Activated T-helper 17 cell treated with anti-CD3 and anti-CD28 coated beads, Interleukin-2, amount 50 U/mL, for 72 hours (primary cell): ENCODE measurements at regions not wholly inside any gene's neighbourhood (a gene's known extent, or its start where the extent isn't known, plus 50 kb on each side); places are given as distances from the start of the nearest gene placed in this dataset.
"Not testable (repeated sequence)": the region's sequence is repeated elsewhere in the genome, so short reads cannot be mapped to it uniquely, and the experiment has no call there.

Source experiments
- ATAC-seq: fragments of 150-1000 bp; cut with Tn5 transposase; replicated peaks from 2 replicates; pipeline ENCODE4 v1.10.0; 2021; ENCODE audit warnings: mild to moderate bottlenecking, moderate library complexity
- H3K27ac Mint-ChIP-seq: one replicate; pipeline ENCODE4 v1.8.0; 2022; ENCODE audit warnings: mixed read lengths
- H3K27me3 Mint-ChIP-seq: one replicate; pipeline ENCODE4 v1.8.0; 2022; ENCODE audit warnings: mixed read lengths
- H3K36me3 Mint-ChIP-seq: one replicate; pipeline ENCODE4 v1.8.0; 2022; ENCODE audit warnings: low read depth, mild to moderate bottlenecking, mixed read lengths
- H3K4me1 Mint-ChIP-seq: one replicate; pipeline ENCODE4 v1.8.0; 2022; ENCODE audit warnings: mixed read lengths
- H3K4me3 Mint-ChIP-seq: one replicate; pipeline ENCODE4 v1.8.0; 2022; ENCODE audit warnings: mild to moderate bottlenecking, mixed read lengths
- H3K9me3 Mint-ChIP-seq: one replicate; pipeline ENCODE4 v1.8.0; 2022; ENCODE audit warnings: mixed read lengths

- Mint-ChIP-seq H3K4me1 (no peaks in the 10 kb centered on the region), H3K27ac (no peak overlapping the region), H3K36me3 (no peaks in the 10 kb centered on the region), H3K27me3 (no peaks in the 10 kb centered on the region), H3K4me3 (no peak overlapping the region), H3K9me3 (peaks cover 4% of the 10 kb centered on the region)
- ATAC-seq = no peak
These were observed 633.7 kb downstream of the MECOM start for GRCh38 chr3:169029674-169030285.

GRCh38 chr3:169028716-169029115 is 634.8 kb downstream of the MECOM start:
- Mint-ChIP-seq H3K27ac (no peak overlapping the region), H3K4me1 (no peaks in the 10 kb centered on the region), H3K27me3 (no peaks in the 10 kb centered on the region), H3K36me3 (no peaks in the 10 kb centered on the region), H3K4me3 (no peak overlapping the region), H3K9me3 (peaks cover 4% of the 10 kb centered on the region)
- ATAC-seq = no peak

GRCh38 chr3:169026543-169027182 is 636.8 kb downstream of the MECOM start:
- Mint-ChIP-seq H3K4me3 (no peak overlapping the region), H3K27ac (no peak overlapping the region), H3K4me1 (no peaks in the 10 kb centered on the region), H3K27me3 (no peaks in the 10 kb centered on the region), H3K9me3 (no peaks in the 10 kb centered on the region), H3K36me3 (no peaks in the 10 kb centered on the region)
- ATAC-seq = no peak

GRCh38 chr3:169022457-169022856 is 641.1 kb downstream of the MECOM start:
- Mint-ChIP-seq H3K4me1 (no peaks in the 10 kb centered on the region), H3K27me3 (no peaks in the 10 kb centered on the region), H3K27ac (no peak overlapping the region), H3K36me3 (no peaks in the 10 kb centered on the region), H3K4me3 (no peak overlapping the region), H3K9me3 (no peaks in the 10 kb centered on the region)
- no peak for ATAC-seq

- H3K9me3 Mint-ChIP-seq = no peaks in the 10 kb centered on the region
- no peaks in the 10 kb centered on the region for H3K27me3 Mint-ChIP-seq
- H3K36me3 Mint-ChIP-seq = no peaks in the 10 kb centered on the region
- no peak for ATAC-seq
- no peak overlapping the region for H3K27ac Mint-ChIP-seq
- H3K4me1 Mint-ChIP-seq = no peaks in the 10 kb centered on the region
- no peak overlapping the region for H3K4me3 Mint-ChIP-seq
These were observed 643.1 kb downstream of the MECOM start for GRCh38 chr3:169020371-169020770.

- ATAC-seq = no peak
- H3K27me3 Mint-ChIP-seq = no peaks in the 10 kb centered on the region
- H3K27ac Mint-ChIP-seq = no peak overlapping the region
- no peak overlapping the region for H3K4me3 Mint-ChIP-seq
- no peaks in the 10 kb centered on the region for H3K4me1 Mint-ChIP-seq
- H3K36me3 Mint-ChIP-seq = no peaks in the 10 kb centered on the region
- H3K9me3 Mint-ChIP-seq = peaks cover 3% of the 10 kb centered on the region
These were observed 654.1 kb downstream of the MECOM start for GRCh38 chr3:169009453-169009852.

- Mint-ChIP-seq H3K27ac (no peak overlapping the region), H3K4me1 (no peaks in the 10 kb centered on the region), H3K36me3 (no peaks in the 10 kb centered on the region), H3K4me3 (no peak overlapping the region), H3K27me3 (no peaks in the 10 kb centered on the region), H3K9me3 (peaks cover 3% of the 10 kb centered on the region)
- ATAC-seq = no peak
These were observed 654.6 kb downstream of the MECOM start for GRCh38 chr3:169008776-169009358.

- H3K36me3 Mint-ChIP-seq = no peaks in the 10 kb centered on the region
- H3K9me3 Mint-ChIP-seq = peaks cover 3% of the 10 kb centered on the region
- H3K4me3 Mint-ChIP-seq = no peak overlapping the region
- no peak for ATAC-seq
- no peak overlapping the region for H3K27ac Mint-ChIP-seq
- H3K27me3 Mint-ChIP-seq = no peaks in the 10 kb centered on the region
- H3K4me1 Mint-ChIP-seq = no peaks in the 10 kb centered on the region
These were observed 656.4 kb downstream of the MECOM start for GRCh38 chr3:169007145-169007544.

GRCh38 chr3:169006398-169006797 is 657.1 kb downstream of the MECOM start:
- ATAC-seq, H3K27me3 Mint-ChIP-seq, H3K27ac Mint-ChIP-seq, H3K36me3 Mint-ChIP-seq, H3K4me3 Mint-ChIP-seq, H3K4me1 Mint-ChIP-seq, H3K9me3 Mint-ChIP-seq: not testable (repeated sequence)

- Mint-ChIP-seq H3K4me1 (no peaks in the 10 kb centered on the region), H3K9me3 (peaks cover 9% of the 10 kb centered on the region), H3K27ac (no peak overlapping the region), H3K36me3 (no peaks in the 10 kb centered on the region), H3K27me3 (no peaks in the 10 kb centered on the region), H3K4me3 (no peak overlapping the region)
- ATAC-seq = no peak
These were observed 660.8 kb downstream of the MECOM start for GRCh38 chr3:169002689-169003088.

GRCh38 chr3:168998792-168999191 is 664.7 kb downstream of the MECOM start:
- Mint-ChIP-seq H3K4me1 (no peaks in the 10 kb centered on the region), H3K9me3 (peaks cover 6% of the 10 kb centered on the region), H3K4me3 (no peak overlapping the region), H3K36me3 (no peaks in the 10 kb centered on the region), H3K27ac (no peak overlapping the region), H3K27me3 (no peaks in the 10 kb centered on the region)
- no peak for ATAC-seq

GRCh38 chr3:168997488-168997887 is 666.0 kb downstream of the MECOM start:
- Mint-ChIP-seq H3K9me3 (peaks cover 7% of the 10 kb centered on the region), H3K4me3 (no peak overlapping the region), H3K36me3 (no peaks in the 10 kb centered on the region), H3K27me3 (no peaks in the 10 kb centered on the region), H3K4me1 (no peaks in the 10 kb centered on the region), H3K27ac (no peak overlapping the region)
- ATAC-seq = no peak

- Mint-ChIP-seq H3K4me1 (no peaks in the 10 kb centered on the region), H3K9me3 (peaks cover 11% of the 10 kb centered on the region), H3K27ac (no peak overlapping the region), H3K4me3 (no peak overlapping the region), H3K27me3 (no peaks in the 10 kb centered on the region), H3K36me3 (no peaks in the 10 kb centered on the region)
- no peak for ATAC-seq
These were observed 666.9 kb downstream of the MECOM start for GRCh38 chr3:168996622-168997021.

- no peaks in the 10 kb centered on the region for H3K36me3 Mint-ChIP-seq
- no peak overlapping the region for H3K4me3 Mint-ChIP-seq
- peaks cover 10% of the 10 kb centered on the region for H3K9me3 Mint-ChIP-seq
- H3K27me3 Mint-ChIP-seq = no peaks in the 10 kb centered on the region
- no peaks in the 10 kb centered on the region for H3K4me1 Mint-ChIP-seq
- H3K27ac Mint-ChIP-seq = no peak overlapping the region
- ATAC-seq = no peak
These were observed 668.4 kb downstream of the MECOM start for GRCh38 chr3:168995129-168995528.

- Mint-ChIP-seq H3K27me3 (no peaks in the 10 kb centered on the region), H3K27ac (no peak overlapping the region), H3K36me3 (no peaks in the 10 kb centered on the region), H3K9me3 (peaks cover 4% of the 10 kb centered on the region), H3K4me1 (no peaks in the 10 kb centered on the region), H3K4me3 (no peak overlapping the region)
- ATAC-seq = no peak
These were observed 671.7 kb downstream of the MECOM start for GRCh38 chr3:168991803-168992202.
